ENCODE measurements at regions not wholly inside any gene's neighbourhood (a gene's known extent, or its start where the extent isn't known, plus 50 kb on each side); places are given as distances from the start of the nearest gene placed in this dataset.

DNA sequence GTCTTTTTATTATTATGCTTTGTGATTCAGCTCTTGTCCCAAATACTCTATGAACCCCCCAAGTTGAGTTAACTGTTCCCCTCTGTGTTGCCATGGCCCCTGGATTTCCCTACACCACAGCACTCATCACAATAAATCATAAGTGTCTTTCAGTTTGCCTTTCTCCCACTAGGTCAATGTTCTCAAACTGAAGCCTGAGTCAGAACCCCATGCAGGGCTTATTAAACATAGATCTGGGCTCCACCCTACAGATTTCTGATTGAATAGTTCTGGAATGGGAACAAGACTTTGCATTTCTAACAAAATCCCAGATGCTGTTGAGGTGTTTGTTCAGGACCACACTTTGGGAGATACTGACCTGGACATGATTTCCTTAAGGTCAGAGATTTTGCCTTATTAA lies 199.4 kb downstream of the TBX5 start:
- Mint-ChIP-seq H3K36me3 (no peaks in the 10 kb centered on the region), H3K4me3 (no peak overlapping the region), H3K4me1 (no peaks in the 10 kb centered on the region), H3K27me3 (ENCODE audit: low read depth in 2 of 2) (peaks cover 4 to 8% of the 10 kb centered on the region in 2 donors), H3K9me3 (peaks cover 0 to 2% of the 10 kb centered on the region in 2 donors), H3K27ac (no peak overlapping the region)
- no peaks in the 10 kb centered on the region for H3K4me1 ChIP-seq (ENCODE audit: control insufficient read depth, insufficient read depth, low read length)
- no peak overlapping the region for H3K4me3 ChIP-seq (ENCODE audit: low read length)
- intact Hi-C loops (cut with micrococcal nuclease), result no loop called here
- no peak overlapping the region for H3K27ac ChIP-seq (ENCODE audit: low read length)
- H3K27me3 ChIP-seq (ENCODE audit: control insufficient read depth, insufficient read depth, low read length), result no peaks in the 10 kb centered on the region
- no peaks in the 10 kb centered on the region for H3K36me3 ChIP-seq (ENCODE audit: control insufficient read depth, insufficient read depth, low read length)
- no peak for ATAC-seq
- TF ChIP-seq, protein P1, sequence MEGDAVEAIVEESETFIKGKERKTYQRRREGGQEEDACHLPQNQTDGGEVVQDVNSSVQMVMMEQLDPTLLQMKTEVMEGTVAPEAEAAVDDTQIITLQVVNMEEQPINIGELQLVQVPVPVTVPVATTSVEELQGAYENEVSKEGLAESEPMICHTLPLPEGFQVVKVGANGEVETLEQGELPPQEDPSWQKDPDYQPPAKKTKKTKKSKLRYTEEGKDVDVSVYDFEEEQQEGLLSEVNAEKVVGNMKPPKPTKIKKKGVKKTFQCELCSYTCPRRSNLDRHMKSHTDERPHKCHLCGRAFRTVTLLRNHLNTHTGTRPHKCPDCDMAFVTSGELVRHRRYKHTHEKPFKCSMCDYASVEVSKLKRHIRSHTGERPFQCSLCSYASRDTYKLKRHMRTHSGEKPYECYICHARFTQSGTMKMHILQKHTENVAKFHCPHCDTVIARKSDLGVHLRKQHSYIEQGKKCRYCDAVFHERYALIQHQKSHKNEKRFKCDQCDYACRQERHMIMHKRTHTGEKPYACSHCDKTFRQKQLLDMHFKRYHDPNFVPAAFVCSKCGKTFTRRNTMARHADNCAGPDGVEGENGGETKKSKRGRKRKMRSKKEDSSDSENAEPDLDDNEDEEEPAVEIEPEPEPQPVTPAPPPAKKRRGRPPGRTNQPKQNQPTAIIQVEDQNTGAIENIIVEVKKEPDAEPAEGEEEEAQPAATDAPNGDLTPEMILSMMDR (IDR thresholded peaks at IDR 0.05), result no peak
- no peak for DNase-seq
- no peaks in the 10 kb centered on the region for H3K9me3 ChIP-seq (ENCODE audit: control insufficient read depth, insufficient read depth, low read length)

DNA sequence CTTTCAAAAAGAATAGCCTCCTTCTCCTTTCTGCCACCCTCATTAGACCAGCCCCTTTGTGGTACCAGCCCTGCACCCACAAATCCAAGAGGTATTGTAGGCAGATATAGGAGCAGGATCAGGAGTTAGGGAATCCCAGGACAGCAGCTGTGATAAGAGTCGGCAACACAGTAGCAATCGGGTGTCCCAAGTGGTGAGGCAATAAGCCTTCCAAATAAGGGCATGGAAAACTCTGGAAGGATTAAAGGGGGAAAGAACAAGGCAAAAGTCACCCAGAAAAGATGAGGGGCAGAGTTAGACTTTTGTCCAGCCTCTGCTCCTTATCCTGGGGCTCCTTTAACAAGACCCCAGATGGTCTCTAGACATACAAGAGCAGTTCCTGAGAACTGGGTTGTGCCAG lies 204.2 kb downstream of the TBX5 start:
- Mint-ChIP-seq H3K27ac (no peak overlapping the region), H3K9me3 (peaks cover 0 to 3% of the 10 kb centered on the region in 2 donors), H3K4me3 (no peak overlapping the region), H3K4me1 (no peaks in the 10 kb centered on the region), H3K36me3 (no peaks in the 10 kb centered on the region), H3K27me3 (ENCODE audit: low read depth in 2 of 2) (peaks cover 0 to 8% of the 10 kb centered on the region in 2 donors)
- ATAC-seq (no peak), DNase-seq (no peak)
- H3K4me1 ChIP-seq (ENCODE audit: control insufficient read depth, insufficient read depth, low read length), result no peaks in the 10 kb centered on the region
- H3K9me3 ChIP-seq (ENCODE audit: control insufficient read depth, insufficient read depth, low read length), result peaks cover 2% of the 10 kb centered on the region
- intact Hi-C loops (cut with micrococcal nuclease), result no loop called here
- TF ChIP-seq, protein P1 (IDR thresholded peaks at IDR 0.05), result no peak
- H3K27ac ChIP-seq (ENCODE audit: low read length), result no peak overlapping the region
- H3K4me3 ChIP-seq (ENCODE audit: low read length), result no peak overlapping the region
- H3K27me3 ChIP-seq (ENCODE audit: control insufficient read depth, insufficient read depth, low read length), result no peaks in the 10 kb centered on the region
- no peaks in the 10 kb centered on the region for H3K36me3 ChIP-seq (ENCODE audit: control insufficient read depth, insufficient read depth, low read length)
- WGBS (ENCODE audit: insufficient coverage), result 96% methylated on average over 2 of the region's 2 CpGs

DNA sequence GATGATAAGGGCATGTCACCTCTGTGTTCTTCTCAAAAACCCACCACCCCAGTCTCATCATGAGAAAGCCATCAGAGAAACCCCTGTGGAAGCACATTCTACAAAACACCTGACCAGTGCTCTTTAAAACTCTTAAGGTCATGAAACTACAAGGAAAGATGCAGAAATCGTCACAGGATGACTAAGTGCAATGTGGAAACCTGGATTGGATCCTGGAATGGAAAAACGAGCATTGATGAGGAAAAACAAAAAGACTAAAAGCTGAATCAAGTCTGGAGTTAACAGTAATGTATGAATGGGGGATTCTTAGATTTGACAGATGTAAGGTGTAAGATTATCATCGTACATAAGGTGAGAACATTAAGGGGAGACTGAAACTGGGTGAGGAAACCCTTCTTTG lies 211.0 kb downstream of the TBX5 start:
- ATAC-seq (no peak), DNase-seq (no peak)
- no peak overlapping the region for H3K4me3 ChIP-seq (ENCODE audit: low read length)
- Mint-ChIP-seq H3K9me3 (peaks cover 0 to 7% of the 10 kb centered on the region in 2 donors), H3K4me1 (no peaks in the 10 kb centered on the region), H3K27ac (no peak overlapping the region), H3K36me3 (peaks cover 2% of the 10 kb centered on the region), H3K4me3 (no peak overlapping the region), H3K27me3 (ENCODE audit: low read depth in 2 of 2) (peaks cover 0 to 3% of the 10 kb centered on the region in 2 donors)
- no peaks in the 10 kb centered on the region for H3K4me1 ChIP-seq (ENCODE audit: control insufficient read depth, insufficient read depth, low read length)
- 46% methylated on average over 3 of the region's 3 CpGs for WGBS (ENCODE audit: insufficient coverage)
- no peaks in the 10 kb centered on the region for H3K36me3 ChIP-seq (ENCODE audit: control insufficient read depth, insufficient read depth, low read length)
- H3K27me3 ChIP-seq (ENCODE audit: control insufficient read depth, insufficient read depth, low read length), result no peaks in the 10 kb centered on the region
- intact Hi-C loops (cut with micrococcal nuclease), result no loop called here
- H3K27ac ChIP-seq (ENCODE audit: low read length), result no peak overlapping the region
- no peaks in the 10 kb centered on the region for H3K9me3 ChIP-seq (ENCODE audit: control insufficient read depth, insufficient read depth, low read length)
- TF ChIP-seq, protein P1 (IDR thresholded peaks at IDR 0.05), result no peak

DNA sequence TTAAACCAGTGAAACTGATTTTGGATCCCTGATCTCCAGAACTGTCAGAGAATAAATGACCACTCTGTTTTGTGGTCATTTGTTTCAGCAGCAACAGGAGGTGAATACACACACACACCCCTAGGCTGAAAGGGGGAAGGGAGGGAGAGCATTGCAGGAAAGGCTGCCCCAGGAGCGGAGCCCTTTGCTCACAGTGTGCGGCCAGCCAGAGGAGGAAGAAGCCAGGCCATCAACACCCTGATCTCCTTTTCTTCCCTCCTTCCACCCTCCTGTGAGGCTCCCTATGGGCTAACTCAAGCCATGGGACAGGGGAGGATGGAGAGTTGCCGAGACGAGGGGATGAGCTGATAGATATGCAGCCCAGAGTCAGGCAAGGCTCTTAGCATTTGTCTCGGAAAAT lies 211.9 kb downstream of the TBX5 start:
- peaks cover 0 to 5% of the 10 kb centered on the region in 2 donors for H3K9me3 Mint-ChIP-seq
- Histone ChIP-seq H3K4me3 (ENCODE audit: low read length) (no peak overlapping the region), H3K4me1 (ENCODE audit: control insufficient read depth, insufficient read depth, low read length) (no peaks in the 10 kb centered on the region), H3K36me3 (ENCODE audit: control insufficient read depth, insufficient read depth, low read length) (no peaks in the 10 kb centered on the region), H3K9me3 (ENCODE audit: control insufficient read depth, insufficient read depth, low read length) (no peaks in the 10 kb centered on the region), H3K27me3 (ENCODE audit: control insufficient read depth, insufficient read depth, low read length) (no peaks in the 10 kb centered on the region), H3K27ac (ENCODE audit: low read length) (no peak overlapping the region)
- H3K27me3 Mint-ChIP-seq (ENCODE audit: low read depth in 2 of 2), result peaks cover 0 to 8% of the 10 kb centered on the region in 2 donors
- 52% methylated on average over 3 of the region's 5 CpGs for WGBS (ENCODE audit: insufficient coverage)
- peaks cover 5% of the 10 kb centered on the region for H3K36me3 Mint-ChIP-seq
- TF ChIP-seq, protein P1 (IDR thresholded peaks at IDR 0.05), result no peak
- intact Hi-C loops (cut with micrococcal nuclease), result no loop called here
- DNase-seq, result no peak
- H3K27ac Mint-ChIP-seq, result no peak overlapping the region
- no peak for ATAC-seq
- no peaks in the 10 kb centered on the region for H3K4me1 Mint-ChIP-seq
- H3K4me3 Mint-ChIP-seq, result no peak overlapping the region
